ENCODE measurements at regions not wholly inside any gene's neighbourhood (a gene's known extent, or its start where the extent isn't known, plus 50 kb on each side); places are given as distances from the start of the nearest gene placed in this dataset.

DNA sequence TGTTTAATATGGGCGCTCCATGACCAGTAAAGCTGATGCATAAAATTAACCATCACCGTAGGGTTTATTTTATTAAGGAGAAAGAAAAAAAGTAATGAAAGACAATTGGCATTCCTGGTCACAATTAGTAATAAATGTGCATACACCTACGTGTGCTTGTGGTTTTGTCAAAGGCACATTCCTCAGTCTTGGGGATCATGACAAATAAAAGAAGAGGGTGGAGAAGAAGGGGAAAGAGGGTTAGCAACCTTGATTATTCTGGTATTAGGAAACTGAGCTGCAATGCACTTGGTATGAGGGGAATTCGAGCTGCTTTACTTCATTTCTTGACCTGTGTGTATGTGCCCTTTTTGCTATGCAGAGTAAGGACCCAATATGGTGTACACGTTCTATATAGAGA lies 1798.3 kb upstream of the PCDH7 start (continued):
- TF ChIP-seq, protein P1, sequence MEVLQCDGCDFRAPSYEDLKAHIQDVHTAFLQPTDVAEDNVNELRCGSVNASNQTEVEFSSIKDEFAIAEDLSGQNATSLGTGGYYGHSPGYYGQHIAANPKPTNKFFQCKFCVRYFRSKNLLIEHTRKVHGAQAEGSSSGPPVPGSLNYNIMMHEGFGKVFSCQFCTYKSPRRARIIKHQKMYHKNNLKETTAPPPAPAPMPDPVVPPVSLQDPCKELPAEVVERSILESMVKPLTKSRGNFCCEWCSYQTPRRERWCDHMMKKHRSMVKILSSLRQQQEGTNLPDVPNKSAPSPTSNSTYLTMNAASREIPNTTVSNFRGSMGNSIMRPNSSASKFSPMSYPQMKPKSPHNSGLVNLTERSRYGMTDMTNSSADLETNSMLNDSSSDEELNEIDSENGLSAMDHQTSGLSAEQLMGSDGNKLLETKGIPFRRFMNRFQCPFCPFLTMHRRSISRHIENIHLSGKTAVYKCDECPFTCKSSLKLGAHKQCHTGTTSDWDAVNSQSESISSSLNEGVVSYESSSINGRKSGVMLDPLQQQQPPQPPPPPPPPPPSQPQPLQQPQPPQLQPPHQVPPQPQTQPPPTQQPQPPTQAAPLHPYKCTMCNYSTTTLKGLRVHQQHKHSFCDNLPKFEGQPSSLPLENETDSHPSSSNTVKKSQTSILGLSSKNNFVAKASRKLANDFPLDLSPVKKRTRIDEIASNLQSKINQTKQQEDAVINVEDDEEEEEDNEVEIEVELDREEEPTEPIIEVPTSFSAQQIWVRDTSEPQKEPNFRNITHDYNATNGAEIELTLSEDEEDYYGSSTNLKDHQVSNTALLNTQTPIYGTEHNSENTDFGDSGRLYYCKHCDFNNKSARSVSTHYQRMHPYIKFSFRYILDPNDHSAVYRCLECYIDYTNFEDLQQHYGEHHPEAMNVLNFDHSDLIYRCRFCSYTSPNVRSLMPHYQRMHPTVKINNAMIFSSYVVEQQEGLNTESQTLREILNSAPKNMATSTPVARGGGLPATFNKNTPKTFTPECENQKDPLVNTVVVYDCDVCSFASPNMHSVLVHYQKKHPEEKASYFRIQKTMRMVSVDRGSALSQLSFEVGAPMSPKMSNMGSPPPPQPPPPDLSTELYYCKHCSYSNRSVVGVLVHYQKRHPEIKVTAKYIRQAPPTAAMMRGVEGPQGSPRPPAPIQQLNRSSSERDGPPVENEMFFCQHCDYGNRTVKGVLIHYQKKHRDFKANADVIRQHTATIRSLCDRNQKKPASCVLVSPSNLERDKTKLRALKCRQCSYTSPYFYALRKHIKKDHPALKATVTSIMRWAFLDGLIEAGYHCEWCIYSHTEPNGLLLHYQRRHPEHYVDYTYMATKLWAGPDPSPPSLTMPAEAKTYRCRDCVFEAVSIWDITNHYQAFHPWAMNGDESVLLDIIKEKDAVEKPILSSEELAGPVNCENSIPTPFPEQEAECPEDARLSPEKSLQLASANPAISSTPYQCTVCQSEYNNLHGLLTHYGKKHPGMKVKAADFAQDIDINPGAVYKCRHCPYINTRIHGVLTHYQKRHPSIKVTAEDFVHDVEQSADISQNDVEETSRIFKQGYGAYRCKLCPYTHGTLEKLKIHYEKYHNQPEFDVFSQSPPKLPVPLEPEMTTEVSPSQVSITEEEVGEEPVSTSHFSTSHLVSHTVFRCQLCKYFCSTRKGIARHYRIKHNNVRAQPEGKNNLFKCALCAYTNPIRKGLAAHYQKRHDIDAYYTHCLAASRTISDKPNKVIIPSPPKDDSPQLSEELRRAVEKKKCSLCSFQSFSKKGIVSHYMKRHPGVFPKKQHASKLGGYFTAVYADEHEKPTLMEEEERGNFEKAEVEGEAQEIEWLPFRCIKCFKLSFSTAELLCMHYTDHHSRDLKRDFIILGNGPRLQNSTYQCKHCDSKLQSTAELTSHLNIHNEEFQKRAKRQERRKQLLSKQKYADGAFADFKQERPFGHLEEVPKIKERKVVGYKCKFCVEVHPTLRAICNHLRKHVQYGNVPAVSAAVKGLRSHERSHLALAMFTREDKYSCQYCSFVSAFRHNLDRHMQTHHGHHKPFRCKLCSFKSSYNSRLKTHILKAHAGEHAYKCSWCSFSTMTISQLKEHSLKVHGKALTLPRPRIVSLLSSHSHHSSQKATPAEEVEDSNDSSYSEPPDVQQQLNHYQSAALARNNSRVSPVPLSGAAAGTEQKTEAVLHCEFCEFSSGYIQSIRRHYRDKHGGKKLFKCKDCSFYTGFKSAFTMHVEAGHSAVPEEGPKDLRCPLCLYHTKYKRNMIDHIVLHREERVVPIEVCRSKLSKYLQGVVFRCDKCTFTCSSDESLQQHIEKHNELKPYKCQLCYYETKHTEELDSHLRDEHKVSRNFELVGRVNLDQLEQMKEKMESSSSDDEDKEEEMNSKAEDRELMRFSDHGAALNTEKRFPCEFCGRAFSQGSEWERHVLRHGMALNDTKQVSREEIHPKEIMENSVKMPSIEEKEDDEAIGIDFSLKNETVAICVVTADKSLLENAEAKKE (CRISPR knock-in tag; IDR thresholded peaks at IDR 0.05), result no peak
- no peak for TF ChIP-seq ZNF331 (CRISPR knock-in tag; IDR thresholded peaks at IDR 0.05; ENCODE audit: low read depth)

GRCh38 chr4:28926156-28926555 lies 1794.0 kb upstream of the PCDH7 start:
- TF ChIP-seq STAT1 (IDR thresholded peaks at IDR 0.05; ENCODE audit: unreplicated experiment) (no peak), POLR2AphosphoS5 (IDR thresholded peaks at IDR 0.05; ENCODE audit: low read depth) (no peak), EZH2phosphoT487 (IDR thresholded peaks at IDR 0.05; ENCODE audit: unreplicated experiment) (no peak), EZH2 (IDR thresholded peaks at IDR 0.05; ENCODE audit: low read depth, unreplicated experiment) (no peak), CTCF (conservative IDR thresholded peaks at IDR 0.05; ENCODE audit: low read depth in 2 of 2) (no peak)
- Histone ChIP-seq H3K4me2 (no peak overlapping the region), H3F3A (replicated peaks; ENCODE audit: low read depth) (no peaks in the 10 kb centered on the region), H3K4me3 (no peak overlapping the region), H3K27ac (ENCODE audit: low read depth) (no peak overlapping the region), H4K20me1 (replicated peaks; ENCODE audit: insufficient read depth) (no peaks in the 10 kb centered on the region), H3K9me2 (ENCODE audit: insufficient read depth) (no peaks in the 10 kb centered on the region; the same call in 1 of the 2 replicates), H3K4me1 (ENCODE audit: insufficient read depth) (no peaks in the 10 kb centered on the region; the same call in 1 of the 2 replicates), H3K79me2 (replicated peaks; ENCODE audit: insufficient read depth) (no peaks in the 10 kb centered on the region), H3K36me3 (ENCODE audit: insufficient read depth) (no peaks in the 10 kb centered on the region), H2AFZ (no peak overlapping the region), H3K27me3 (ENCODE audit: insufficient read depth) (no peaks in the 10 kb centered on the region)
- ATAC-seq, result no peak
- no peak overlapping the region for H3K4me3 Mint-ChIP-seq
- no peaks in the 10 kb centered on the region for H3K27me3 Mint-ChIP-seq (ENCODE audit: insufficient read depth, low read depth, poor library complexity)
- H3K4me1 Mint-ChIP-seq, result no peaks in the 10 kb centered on the region; the same call in 1 of the 3 replicates
- H3K9me3 Mint-ChIP-seq, result no peaks in the 10 kb centered on the region
- H3K27ac Mint-ChIP-seq, result no peak overlapping the region
- no peaks in the 10 kb centered on the region for H3K36me3 Mint-ChIP-seq (ENCODE audit: low read depth)
- DNase-seq (ENCODE audit: low spot score), result no peak
